AML-193 (cell line): ENCODE measurements at regions not wholly inside any gene's neighbourhood (a gene's known extent, or its start where the extent isn't known, plus 50 kb on each side); places are given as distances from the start of the nearest gene placed in this dataset.

ENCODE experiments used
- DNase-seq, 2 experiments: peaks; one replicate each; lab custom pipeline; 2025; lab: John Stamatoyannopoulos, UW

DNA sequence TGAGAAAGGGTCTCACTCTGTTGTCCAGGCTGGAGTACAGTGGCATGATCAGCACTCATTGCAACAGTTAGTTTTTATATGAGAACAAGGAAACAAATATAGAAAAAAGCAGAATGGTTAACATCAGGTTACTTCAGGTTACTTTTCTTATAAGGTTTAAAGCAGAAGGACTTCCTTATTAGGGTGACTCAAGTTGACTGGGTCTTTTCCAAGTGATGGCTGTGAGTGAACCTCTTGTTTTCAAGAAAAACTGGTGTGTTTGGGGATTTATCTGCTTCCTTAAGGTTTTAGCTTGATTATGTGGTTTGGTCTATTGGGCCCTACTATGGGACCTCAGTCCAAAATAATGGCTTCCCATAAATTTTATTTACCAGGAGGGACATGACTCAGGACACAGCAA lies 99.2 kb downstream of the ARRDC3 start:
- DNase-seq, result peak in 1 of 2 experiments; percentile 9

DNA sequence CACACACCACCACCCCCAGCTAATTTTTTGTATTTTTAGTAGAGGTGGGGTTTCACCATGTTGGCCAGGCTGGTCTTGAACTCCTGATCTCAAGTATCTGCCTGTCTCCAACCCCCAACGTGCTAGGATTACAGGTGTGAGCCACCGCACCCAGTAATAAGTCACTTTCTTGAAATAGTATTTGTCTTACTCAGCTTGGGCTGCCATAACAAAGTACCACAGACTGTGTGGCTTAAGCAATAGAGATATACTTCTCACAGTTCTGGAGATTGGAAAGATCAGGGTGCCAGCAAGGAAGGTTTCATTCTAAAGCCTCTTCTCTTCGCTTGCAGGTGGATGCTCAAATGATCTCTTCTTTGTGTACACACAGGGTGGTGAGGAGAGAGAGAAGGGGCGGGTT lies 99.8 kb downstream of the ARRDC3 start:
- no peak for DNase-seq

DNA sequence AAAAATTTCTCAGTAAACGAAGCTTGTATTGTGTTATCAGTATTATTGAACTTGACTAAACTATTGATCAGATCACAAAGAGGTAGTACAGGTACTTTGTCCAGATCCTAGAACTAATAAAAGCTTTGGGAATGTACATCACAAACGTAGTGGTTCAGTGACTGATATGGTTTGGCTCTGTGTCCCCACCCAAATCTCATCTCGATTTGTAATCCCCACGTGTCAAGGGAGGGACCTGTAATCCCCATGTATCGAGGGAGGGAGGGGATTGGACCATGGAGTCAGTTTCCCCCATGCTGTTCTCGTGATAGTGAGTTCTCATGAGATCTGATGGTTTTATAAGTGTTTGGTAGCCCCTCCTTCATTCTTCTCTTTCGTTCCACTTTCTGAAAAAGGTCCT lies 100.9 kb downstream of the ARRDC3 start:
- no peak for DNase-seq

GRCh38 chr5:91281401-91281800 lies 101.7 kb downstream of the ARRDC3 start:
- no peak for DNase-seq

GRCh38 chr5:91280362-91281269 lies 102.5 kb downstream of the ARRDC3 start:
- DNase-seq, result peak; percentile 57 to 59

GRCh38 chr5:91277840-91278239 lies 105.3 kb downstream of the ARRDC3 start:
- DNase-seq, result no peak

DNA sequence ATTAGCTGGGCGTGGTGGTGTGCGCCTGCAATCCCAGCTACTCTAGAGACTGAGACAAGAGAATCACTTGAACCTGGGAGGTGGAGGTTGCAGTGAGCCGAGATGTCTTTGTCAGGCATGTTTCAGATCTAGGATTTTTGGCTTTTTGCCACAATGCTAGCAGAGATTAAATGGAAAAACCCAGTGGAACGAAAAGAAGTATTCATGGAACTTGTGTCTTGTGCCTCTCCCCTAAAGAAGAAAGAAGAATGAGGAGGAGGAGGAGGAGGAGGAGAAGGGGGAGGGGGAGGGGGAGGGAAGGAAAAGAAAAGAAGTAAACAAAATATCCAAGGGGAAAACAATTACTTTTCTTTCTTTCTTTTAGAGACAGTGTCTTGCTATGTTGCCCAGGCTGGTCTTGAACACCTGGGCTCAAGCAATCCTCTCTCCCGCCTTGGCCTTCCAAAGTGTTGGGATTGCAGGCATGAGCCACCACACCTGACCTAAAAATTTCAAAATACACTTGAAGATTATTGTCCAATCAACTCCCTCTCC lies 106.0 kb downstream of the ARRDC3 start:
- no peak for DNase-seq

- no peak for DNase-seq
These were observed 110.3 kb downstream of the ARRDC3 start for GRCh38 chr5:91272858-91273257.

DNA sequence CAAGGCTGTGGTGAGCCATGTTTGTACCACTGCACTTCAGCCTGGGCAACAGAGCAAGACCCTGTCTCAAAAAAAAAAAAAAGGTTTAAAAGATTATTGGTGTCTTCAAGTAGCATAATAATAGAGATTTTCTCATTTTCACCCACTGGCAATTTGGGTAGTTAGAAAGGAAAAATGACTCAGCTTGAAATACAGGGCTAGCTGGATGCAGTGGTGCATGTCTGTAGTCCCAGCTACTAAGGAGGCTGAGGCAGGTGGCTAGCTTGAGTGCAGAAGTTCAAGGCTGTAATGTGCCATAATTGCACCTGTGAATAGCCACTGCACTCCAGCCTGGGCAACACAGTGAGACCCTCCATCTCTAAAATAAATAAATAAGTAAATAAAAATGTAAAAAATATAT lies 111.1 kb downstream of the ARRDC3 start:
- DNase-seq, result no peak

GRCh38 chr5:91269198-91269597 lies 113.9 kb downstream of the ARRDC3 start:
- DNase-seq, result no peak

DNA sequence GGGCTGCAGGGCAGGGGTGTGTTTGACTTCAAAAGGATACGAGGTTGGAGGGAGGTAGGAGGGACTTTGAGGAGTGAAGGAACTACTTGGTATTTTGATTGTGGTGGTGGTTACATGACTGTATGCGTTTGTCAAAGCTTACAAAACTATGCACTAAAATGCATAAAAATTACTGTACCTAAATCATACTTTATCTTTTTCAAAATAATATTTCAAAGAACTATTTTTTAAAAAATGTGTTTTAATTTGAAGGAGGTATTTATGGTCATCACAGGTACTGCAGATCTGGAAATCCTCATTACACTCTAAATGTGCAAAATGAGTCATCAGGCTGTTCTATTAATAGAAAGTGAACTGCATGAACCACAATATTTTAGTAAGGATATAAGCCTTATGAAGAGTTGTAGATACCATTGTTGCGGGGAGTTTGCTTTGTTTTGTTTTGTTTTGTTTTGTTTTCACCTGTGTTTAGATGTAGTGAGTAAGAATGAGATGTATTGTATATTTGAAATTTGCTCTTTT lies 116.9 kb downstream of the ARRDC3 start:
- DNase-seq, result peak; percentile 5 to 17

- DNase-seq, result no peak
These were observed 118.6 kb downstream of the ARRDC3 start for GRCh38 chr5:91264311-91265051.

GRCh38 chr5:91263898-91264297 lies 119.2 kb downstream of the ARRDC3 start:
- DNase-seq, result no peak

DNA sequence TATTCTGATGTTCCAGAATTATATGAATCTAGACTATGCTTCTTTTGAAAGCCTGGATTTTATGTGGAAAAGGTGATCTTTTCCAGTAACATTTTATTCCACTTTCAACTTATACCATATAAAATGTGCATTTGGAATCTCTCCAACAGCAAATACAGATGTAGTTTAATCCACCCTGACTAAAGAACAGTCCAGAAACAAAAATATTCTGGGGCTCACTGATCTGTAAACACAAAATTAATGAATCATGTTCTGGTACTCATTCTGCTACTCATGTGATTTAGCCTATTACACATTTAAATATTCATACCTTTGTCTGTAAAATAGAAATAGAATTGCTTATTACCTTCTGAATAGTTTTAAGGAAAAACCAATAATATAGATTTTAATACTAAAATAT lies 125.8 kb downstream of the ARRDC3 start:
- no peak for DNase-seq

DNA sequence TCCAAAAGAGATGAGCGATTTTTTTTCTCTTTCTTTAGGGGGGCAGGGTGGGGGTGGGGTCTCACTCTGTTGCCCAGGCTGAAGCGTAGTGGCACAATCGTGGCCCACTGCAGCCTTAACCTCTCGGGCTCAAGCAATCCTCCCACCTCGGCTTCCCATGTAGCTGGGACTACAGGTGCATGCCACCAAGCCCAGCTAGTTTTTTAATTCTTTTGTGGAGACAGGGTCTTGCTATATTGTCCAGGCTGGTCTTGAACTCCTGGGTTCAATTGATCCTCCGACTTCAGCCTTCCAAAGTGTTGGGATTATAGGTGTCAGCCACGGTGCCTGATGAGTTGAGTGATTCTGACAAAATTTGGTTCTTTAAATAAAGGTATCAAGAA lies 127.0 kb downstream of the ARRDC3 start:
- no peak for DNase-seq

- DNase-seq, result peak; percentile 5 to 15
These were observed 127.5 kb downstream of the ARRDC3 start for GRCh38 chr5:91255396-91256141.

DNA sequence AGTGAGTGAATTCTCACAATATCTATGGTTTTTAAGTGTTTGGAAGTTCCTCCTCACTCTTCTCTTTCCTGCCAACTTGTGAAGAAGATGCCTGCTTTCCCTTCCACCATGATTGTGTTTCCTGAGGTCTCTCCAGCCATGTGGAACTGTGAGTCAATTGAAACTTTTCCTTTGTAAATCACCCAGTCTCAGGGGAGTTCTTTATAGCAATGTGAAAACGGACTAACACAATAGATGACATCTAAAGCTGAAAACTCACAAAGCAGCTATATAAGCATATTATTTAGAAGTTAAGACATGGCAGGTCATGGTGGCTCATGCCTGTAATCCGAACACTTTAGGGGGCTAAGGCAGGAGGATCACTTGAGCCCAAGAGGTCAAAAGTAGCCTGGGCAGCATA lies 130.2 kb downstream of the ARRDC3 start:
- no peak for DNase-seq

DNA sequence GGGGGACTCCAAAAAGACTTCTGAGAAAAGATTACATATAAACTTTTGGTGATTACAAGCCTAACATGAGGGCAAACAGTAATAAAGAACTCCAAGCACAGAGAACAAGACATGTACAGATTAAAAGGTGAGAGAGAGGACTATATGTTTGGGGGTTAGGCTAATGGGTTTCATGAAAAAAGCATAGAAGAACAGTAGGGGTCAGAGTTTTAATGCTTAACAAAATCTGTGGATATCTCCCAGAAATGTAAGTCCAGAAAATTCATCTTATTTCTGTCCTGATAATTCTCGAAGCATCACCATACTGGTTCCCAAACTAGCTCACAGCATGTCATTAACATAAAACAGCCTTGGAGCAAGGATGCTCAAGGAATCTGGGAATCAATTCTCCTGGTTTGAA lies 137.2 kb downstream of the ARRDC3 start:
- DNase-seq, result no peak

DNA sequence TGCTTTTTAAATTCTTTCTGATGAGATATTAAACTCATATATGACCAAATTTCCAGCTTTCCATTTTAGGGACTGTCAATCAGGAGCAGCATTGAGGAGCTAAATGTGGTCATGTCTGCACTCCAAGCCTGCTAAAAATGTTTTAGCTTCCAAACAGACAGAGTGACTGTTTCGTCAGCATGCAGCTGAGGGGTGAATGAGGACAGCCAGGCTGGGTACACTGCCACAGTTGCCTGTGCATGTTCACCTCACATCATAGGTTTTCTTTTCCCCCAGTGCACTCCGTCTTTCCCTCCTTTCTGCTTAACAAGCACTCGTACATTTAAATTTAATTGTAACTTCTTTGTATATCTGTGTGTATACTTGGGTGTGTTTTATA lies 138.1 kb downstream of the ARRDC3 start:
- DNase-seq, result no peak

DNA sequence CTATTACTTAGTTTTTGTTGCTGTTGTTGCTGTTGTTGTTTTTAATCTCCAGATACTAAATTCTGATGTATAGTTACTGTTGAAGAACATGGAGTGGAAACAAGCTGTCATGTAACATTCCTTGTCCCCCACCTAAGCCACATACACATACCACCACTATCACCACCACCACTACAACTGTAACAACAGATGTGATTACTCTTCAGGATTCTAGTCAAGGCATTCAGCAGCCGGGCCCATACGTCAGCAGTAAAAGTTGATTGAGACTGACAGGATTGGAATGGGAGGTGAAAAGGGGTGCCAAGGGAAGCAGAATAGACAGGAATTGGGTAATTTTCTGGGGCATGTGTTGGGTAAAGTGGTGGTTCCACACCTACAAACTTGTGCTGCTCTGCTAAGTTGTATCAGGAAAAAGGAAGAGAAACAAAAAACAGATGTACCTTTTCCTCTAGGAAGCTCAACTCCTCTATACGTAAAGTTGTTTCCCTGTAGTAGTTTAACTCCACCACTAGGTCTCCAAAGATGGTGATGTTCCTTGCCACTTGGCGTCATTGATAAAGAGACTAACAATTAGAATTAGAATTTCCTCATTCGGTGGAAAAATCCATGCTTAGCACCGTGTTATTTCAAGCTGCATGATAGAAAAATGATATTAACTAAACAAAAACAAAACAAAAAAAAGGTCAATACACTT lies 138.6 kb downstream of the ARRDC3 start:
- DNase-seq, result no peak

DNA sequence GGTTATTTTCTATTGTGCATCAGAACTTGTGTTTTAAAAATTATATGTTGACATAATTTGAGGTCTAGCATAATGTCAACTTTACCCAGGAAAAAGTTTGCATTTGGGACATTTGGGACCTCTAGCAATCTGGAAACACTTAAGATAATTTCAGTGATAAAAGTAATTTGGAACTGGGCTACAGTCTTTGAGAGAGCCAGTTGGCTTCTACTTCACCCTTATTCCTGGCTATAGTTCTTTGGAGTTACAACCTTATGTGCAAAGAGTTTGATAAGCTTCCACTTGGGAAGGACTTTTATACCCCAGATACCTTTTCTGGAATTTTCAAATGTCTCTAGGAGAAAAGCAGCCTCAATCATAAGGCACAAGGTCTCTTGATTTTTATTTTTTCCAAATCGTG lies 139.3 kb downstream of the ARRDC3 start:
- DNase-seq, result no peak

- no peak for DNase-seq
These were observed 139.8 kb downstream of the ARRDC3 start for GRCh38 chr5:91243286-91243685.
